GM12878 (cell line): ENCODE measurements at regions not wholly inside any gene's neighbourhood (a gene's known extent, or its start where the extent isn't known, plus 50 kb on each side); places are given as distances from the start of the nearest gene placed in this dataset.

Experiments used
- BCLAF1 ChIP-seq: fragments of 450-650 bp; IDR thresholded peaks from 2 replicates; pipeline ENCODE4 v1.6.1; 2017; ENCODE audit warnings: antibody characterized with exemption, mild to moderate bottlenecking, moderate library complexity
- CTCF ChIP-seq, 3 experiments: IDR thresholded peaks in 2 of 3; conservative IDR thresholded peaks in 1 of 3; 2 replicates each; pipeline ENCODE4 v1.5.1; 2011; ENCODE audit warnings: low read depth in 3 of 3, low read length in 3 of 3, mild to moderate bottlenecking in 3 of 3, control low read depth in 2 of 3, moderate library complexity in 2 of 3, inconsistent platforms in 1 of 3, mixed read lengths in 1 of 3; ENCODE audit not compliant: control insufficient read depth in 2 of 3, insufficient read depth in 1 of 3; ENCODE audit errors: extremely low read depth in 1 of 3
- DPF2 ChIP-seq: fragments of 450-650 bp; IDR thresholded peaks from 2 replicates; pipeline ENCODE4 v1.6.1; 2017; ENCODE audit warnings: mild to moderate bottlenecking
- EP300 ChIP-seq, 2 experiments: fragments of 150-350 bp in 1 of 2; IDR thresholded peaks; 2 replicates each; pipeline ENCODE4 v1.6.1; 2011 to 2012; ENCODE audit warnings: low read depth in 2 of 2, low read length in 2 of 2, borderline replicate concordance in 1 of 2, improper control_type of control experiment in 1 of 2, inconsistent platforms in 1 of 2; ENCODE audit not compliant: control insufficient read depth in 1 of 2
- KDM1A ChIP-seq: fragments of 200-600 bp; sonication (generic); IDR thresholded peaks from 2 replicates; pipeline ENCODE4 v1.6.1; 2016; ENCODE audit warnings: borderline replicate concordance
- MXI1 ChIP-seq: fragments of 150-350 bp; IDR thresholded peaks from 2 replicates; pipeline ENCODE4 v1.6.1; 2011; ENCODE audit warnings: low read depth, mild to moderate bottlenecking, inconsistent platforms, low read length, improper control_type of control experiment
- POLR2A ChIP-seq: IDR thresholded peaks from 2 replicates; pipeline ENCODE4 v1.6.1; 2011; ENCODE audit warnings: low read depth, mild to moderate bottlenecking, low read length
- RBBP5 ChIP-seq: fragments of 200-600 bp; sonication (generic); conservative IDR thresholded peaks from 2 replicates; pipeline ENCODE4 v1.6.1; 2016
- REST ChIP-seq: IDR thresholded peaks from 2 replicates; pipeline ENCODE4 v1.6.1; 2012; ENCODE audit warnings: mild to moderate bottlenecking, low read depth, low read length
- TBL1XR1 ChIP-seq: IDR thresholded peaks from 2 replicates; pipeline ENCODE4 v1.6.1; 2012; ENCODE audit warnings: low read depth, low read length, improper control_type of control experiment
- USF2 ChIP-seq: IDR thresholded peaks from 2 replicates; pipeline ENCODE4 v1.6.1; 2011; ENCODE audit warnings: low read depth, low read length, improper control_type of control experiment, borderline replicate concordance

- no peak for TF ChIP-seq CTCF (IDR thresholded peaks at IDR 0.05 in 2 of 3, conservative IDR thresholded peaks at IDR 0.05 in 1 of 3; ENCODE audit: control insufficient read depth in 2 of 3, extremely low read depth in 1 of 3, insufficient read depth in 1 of 3, low read depth in 3 of 3, low read length in 3 of 3)
- TF ChIP-seq REST, result no peak
- no peak for TF ChIP-seq KDM1A
- no peak for TF ChIP-seq TBL1XR1
- no peak for TF ChIP-seq USF2
- no peak for TF ChIP-seq BCLAF1
- TF ChIP-seq EP300 (IDR thresholded peaks at IDR 0.05; ENCODE audit: borderline replicate concordance in 1 of 2, control insufficient read depth in 1 of 2, low read depth in 2 of 2, low read length in 2 of 2), result no peak
- no peak for TF ChIP-seq MXI1
- no peak for TF ChIP-seq RBBP5
- TF ChIP-seq DPF2, result no peak
- TF ChIP-seq POLR2A, result no peak
These were observed 96.0 kb upstream of the WDFY3 start for GRCh38 chr4:85062466-85062865.
